ENCODE measurements at regions not wholly inside any gene's neighbourhood (a gene's known extent, or its start where the extent isn't known, plus 50 kb on each side); places are given as distances from the start of the nearest gene placed in this dataset.

DNA sequence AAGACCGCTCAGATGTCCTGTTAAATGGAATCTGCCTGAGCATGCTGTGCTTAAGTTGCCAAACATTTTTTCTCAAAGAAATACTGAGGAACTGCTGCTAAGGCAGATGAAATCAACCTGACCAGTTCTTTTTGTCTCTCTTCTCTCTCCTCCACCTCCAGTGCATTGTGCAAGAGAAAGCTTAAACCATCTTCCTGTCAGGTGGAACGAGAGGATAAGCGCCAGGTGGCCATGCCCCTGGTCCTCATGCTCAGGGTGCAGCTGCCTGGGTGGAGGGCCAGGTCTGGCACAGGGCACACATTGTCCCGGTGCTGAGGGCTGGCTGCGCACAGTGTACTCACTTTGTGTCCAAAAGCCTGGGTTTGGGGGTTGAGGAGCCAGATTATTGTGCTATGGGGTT lies 176.2 kb upstream of the TP63 start:
- no peaks in the 10 kb centered on the region for H3K4me1 ChIP-seq (ENCODE audit: control insufficient read depth, insufficient read depth, low read length)
- H3K4me1 Mint-ChIP-seq, result peaks cover 7% of the 10 kb centered on the region
- TF ChIP-seq, protein P1, sequence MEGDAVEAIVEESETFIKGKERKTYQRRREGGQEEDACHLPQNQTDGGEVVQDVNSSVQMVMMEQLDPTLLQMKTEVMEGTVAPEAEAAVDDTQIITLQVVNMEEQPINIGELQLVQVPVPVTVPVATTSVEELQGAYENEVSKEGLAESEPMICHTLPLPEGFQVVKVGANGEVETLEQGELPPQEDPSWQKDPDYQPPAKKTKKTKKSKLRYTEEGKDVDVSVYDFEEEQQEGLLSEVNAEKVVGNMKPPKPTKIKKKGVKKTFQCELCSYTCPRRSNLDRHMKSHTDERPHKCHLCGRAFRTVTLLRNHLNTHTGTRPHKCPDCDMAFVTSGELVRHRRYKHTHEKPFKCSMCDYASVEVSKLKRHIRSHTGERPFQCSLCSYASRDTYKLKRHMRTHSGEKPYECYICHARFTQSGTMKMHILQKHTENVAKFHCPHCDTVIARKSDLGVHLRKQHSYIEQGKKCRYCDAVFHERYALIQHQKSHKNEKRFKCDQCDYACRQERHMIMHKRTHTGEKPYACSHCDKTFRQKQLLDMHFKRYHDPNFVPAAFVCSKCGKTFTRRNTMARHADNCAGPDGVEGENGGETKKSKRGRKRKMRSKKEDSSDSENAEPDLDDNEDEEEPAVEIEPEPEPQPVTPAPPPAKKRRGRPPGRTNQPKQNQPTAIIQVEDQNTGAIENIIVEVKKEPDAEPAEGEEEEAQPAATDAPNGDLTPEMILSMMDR (conservative IDR thresholded peaks at IDR 0.05), result no peak
- no peak overlapping the region for H3K4me3 ChIP-seq (ENCODE audit: low read length)
- H3K27ac ChIP-seq (ENCODE audit: low read depth, low read length), result no peak overlapping the region
- no peak overlapping the region for H3K27ac Mint-ChIP-seq
- H3K27me3 Mint-ChIP-seq (ENCODE audit: insufficient read depth), result no peaks in the 10 kb centered on the region
- H3K27me3 ChIP-seq (ENCODE audit: control insufficient read depth, insufficient read depth, low read length, poor library complexity, severe bottlenecking), result no peaks in the 10 kb centered on the region
- 92 to 100% methylated on average over 3 to 5 of the region's 5 CpGs for WGBS, 2 experiments (ENCODE audit: insufficient coverage in 1 of 2, insufficient read length in 1 of 2)
- no peak overlapping the region for H3K9ac ChIP-seq (ENCODE audit: extremely low read depth, low read length, poor library complexity, severe bottlenecking)
- no peaks in the 10 kb centered on the region for H3K9me3 ChIP-seq (ENCODE audit: control insufficient read depth, low read length)
- no peak for DNase-seq
- no peaks in the 10 kb centered on the region for H3K36me3 ChIP-seq (ENCODE audit: control insufficient read depth, insufficient read depth, low read length)
- H3K9me3 Mint-ChIP-seq, result no peaks in the 10 kb centered on the region
- H3K36me3 Mint-ChIP-seq (ENCODE audit: low read depth), result no peaks in the 10 kb centered on the region
- H3K4me3 Mint-ChIP-seq, result no peak overlapping the region

DNA sequence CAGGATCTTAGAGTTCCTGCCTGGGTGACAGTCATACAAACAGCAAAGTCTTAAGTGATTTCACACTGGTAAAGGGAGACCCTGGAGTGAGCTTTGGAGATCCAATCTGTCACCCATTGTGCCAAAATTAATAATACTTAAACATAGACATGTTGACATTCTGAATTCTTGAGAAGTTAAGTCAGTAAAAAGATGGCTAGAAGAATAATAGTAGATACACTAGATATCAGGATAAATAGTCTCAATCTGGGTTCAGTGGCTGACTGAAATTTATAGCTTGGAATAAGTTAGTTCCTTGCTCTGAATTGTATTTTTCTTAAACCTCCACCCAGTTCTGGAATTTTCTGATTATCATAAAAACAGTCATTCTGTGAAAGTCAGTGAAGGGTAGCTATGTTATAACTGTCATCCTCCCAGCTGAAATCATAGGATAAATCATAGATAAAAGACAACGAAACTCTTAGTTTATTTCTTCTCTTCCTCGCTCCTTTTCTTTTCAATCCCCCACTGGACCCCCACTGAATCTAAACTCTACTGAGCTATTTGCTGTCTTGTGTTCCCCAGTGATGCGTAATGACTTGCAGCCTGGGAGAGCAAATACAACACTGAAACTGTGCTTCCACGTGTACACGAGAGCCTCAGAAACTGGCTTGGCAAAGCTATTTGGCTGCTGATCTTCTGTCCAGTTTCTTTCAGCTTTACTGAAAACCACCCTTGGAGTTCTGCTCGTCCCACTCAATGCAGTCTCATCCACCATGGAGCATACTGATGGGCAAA lies 175.4 kb upstream of the TP63 start:
- H3K4me3 ChIP-seq (ENCODE audit: low read length), result no peak overlapping the region
- H3K36me3 ChIP-seq (ENCODE audit: control insufficient read depth, insufficient read depth, low read length), result no peaks in the 10 kb centered on the region
- Mint-ChIP-seq H3K4me1 (peaks cover 7% of the 10 kb centered on the region), H3K27me3 (ENCODE audit: insufficient read depth) (no peaks in the 10 kb centered on the region), H3K4me3 (no peak overlapping the region), H3K36me3 (ENCODE audit: low read depth) (no peaks in the 10 kb centered on the region), H3K9me3 (no peaks in the 10 kb centered on the region), H3K27ac (no peak overlapping the region)
- H3K4me1 ChIP-seq (ENCODE audit: control insufficient read depth, insufficient read depth, low read length), result no peaks in the 10 kb centered on the region
- no peak overlapping the region for H3K9ac ChIP-seq (ENCODE audit: extremely low read depth, low read length, poor library complexity, severe bottlenecking)
- H3K27me3 ChIP-seq (ENCODE audit: control insufficient read depth, insufficient read depth, low read length, poor library complexity, severe bottlenecking), result no peaks in the 10 kb centered on the region
- H3K27ac ChIP-seq (ENCODE audit: low read depth, low read length), result no peak overlapping the region
- 90 to 93% methylated on average over 5 to 6 of the region's 6 CpGs for WGBS, 2 experiments (ENCODE audit: insufficient coverage in 1 of 2, insufficient read length in 1 of 2)
- no peak for DNase-seq
- no peaks in the 10 kb centered on the region for H3K9me3 ChIP-seq (ENCODE audit: control insufficient read depth, low read length)
- TF ChIP-seq, protein P1 (conservative IDR thresholded peaks at IDR 0.05), result no peak

DNA sequence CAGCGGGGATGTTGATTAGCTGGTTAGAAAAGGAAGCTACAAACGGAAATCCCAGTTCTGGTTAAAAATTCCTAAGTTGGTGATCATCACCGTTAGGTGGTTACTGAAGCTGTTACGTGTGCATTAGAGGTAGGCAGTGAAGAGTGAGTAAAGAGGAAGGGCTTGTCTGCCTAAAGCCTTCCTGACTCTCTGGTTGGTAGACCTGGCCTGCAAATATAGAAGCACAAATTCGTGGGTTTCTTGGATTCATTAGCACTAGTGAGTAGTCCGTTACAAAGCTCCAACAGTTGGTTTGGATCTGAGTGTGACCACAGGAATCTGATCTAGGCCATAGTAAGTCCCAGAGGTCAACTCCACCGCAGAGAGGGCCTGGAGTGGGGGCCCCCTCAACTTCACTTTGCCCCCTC lies 174.0 kb upstream of the TP63 start:
- Mint-ChIP-seq H3K36me3 (ENCODE audit: low read depth) (no peaks in the 10 kb centered on the region), H3K9me3 (no peaks in the 10 kb centered on the region), H3K27me3 (ENCODE audit: insufficient read depth) (no peaks in the 10 kb centered on the region), H3K27ac (no peak overlapping the region), H3K4me3 (no peak overlapping the region), H3K4me1 (peaks cover 6% of the 10 kb centered on the region)
- no peaks in the 10 kb centered on the region for H3K4me1 ChIP-seq (ENCODE audit: control insufficient read depth, insufficient read depth, low read length)
- H3K27me3 ChIP-seq (ENCODE audit: control insufficient read depth, insufficient read depth, low read length, poor library complexity, severe bottlenecking), result no peaks in the 10 kb centered on the region
- no peak for DNase-seq
- H3K9me3 ChIP-seq (ENCODE audit: control insufficient read depth, low read length), result no peaks in the 10 kb centered on the region
- no peak overlapping the region for H3K4me3 ChIP-seq (ENCODE audit: low read length)
- no peak overlapping the region for H3K9ac ChIP-seq (ENCODE audit: extremely low read depth, low read length, poor library complexity, severe bottlenecking)
- H3K36me3 ChIP-seq (ENCODE audit: control insufficient read depth, insufficient read depth, low read length), result no peaks in the 10 kb centered on the region
- TF ChIP-seq, protein P1 (conservative IDR thresholded peaks at IDR 0.05), result no peak
- 89 to 92% methylated on average over 5 to 7 of the region's 7 CpGs for WGBS, 2 experiments (ENCODE audit: insufficient coverage in 1 of 2, insufficient read length in 1 of 2)
- H3K27ac ChIP-seq (ENCODE audit: low read depth, low read length), result no peak overlapping the region

Measured in endodermal cell (in vitro differentiated cells).